Muscle layer of duodenum (tissue), 2 donors: ENCODE measurements at regions not wholly inside any gene's neighbourhood (a gene's known extent, or its start where the extent isn't known, plus 50 kb on each side); places are given as distances from the start of the nearest gene placed in this dataset.

Source experiments
- H3K27ac ChIP-seq: one replicate; pipeline ENCODE4 v1.7.0; 2013; ENCODE audit warnings: mild to moderate bottlenecking, low read length
- H3K27me3 ChIP-seq: one replicate; pipeline ENCODE4 v1.7.0; 2013; ENCODE audit warnings: low read depth, mild to moderate bottlenecking, control low read depth, low read length
- H3K36me3 ChIP-seq, 2 donors: one replicate each; pipeline ENCODE4 v1.7.0; 2013; ENCODE audit warnings: low read length in 2 of 2, control low read depth in 1 of 2, mild to moderate bottlenecking in 1 of 2; ENCODE audit not compliant: insufficient read depth in 2 of 2, control insufficient read depth in 1 of 2
- H3K4me1 ChIP-seq, 2 donors: one replicate each; pipeline ENCODE4 v1.7.0; 2013; ENCODE audit warnings: low read length in 2 of 2, mild to moderate bottlenecking in 2 of 2, control low read depth in 1 of 2, moderate library complexity in 1 of 2; ENCODE audit not compliant: insufficient read depth in 2 of 2, control insufficient read depth in 1 of 2
- H3K4me3 ChIP-seq, 2 donors: one replicate each; pipeline ENCODE4 v1.7.0; 2013; ENCODE audit warnings: low read length in 2 of 2, low read depth in 1 of 2, mild to moderate bottlenecking in 1 of 2
- H3K9me3 ChIP-seq, 2 donors: one replicate each; pipeline ENCODE4 v1.7.0; 2013; ENCODE audit warnings: low read length in 2 of 2, control low read depth in 1 of 2, mild to moderate bottlenecking in 1 of 2; ENCODE audit not compliant: control insufficient read depth in 1 of 2
- donor health status: healthy.

GRCh38 chr3:28903171-28903601, 377.7 kb upstream of the RBMS3 start:
- no peak overlapping the region for H3K27ac ChIP-seq

GRCh38 chr3:28905798-28906197, 375.1 kb upstream of the RBMS3 start:
- H3K9me3 ChIP-seq = peaks cover 0 to 3% of the 10 kb centered on the region in 2 donors
- H3K36me3 ChIP-seq = no peaks in the 10 kb centered on the region
- no peak overlapping the region for H3K27ac ChIP-seq
- H3K27me3 ChIP-seq = no peaks in the 10 kb centered on the region
- no peak overlapping the region for H3K4me3 ChIP-seq
- no peaks in the 10 kb centered on the region for H3K4me1 ChIP-seq

More at GRCh38 chr3:28903171-28903601, 377.7 kb upstream of the RBMS3 start:
- Histone ChIP-seq H3K4me1 (no peaks in the 10 kb centered on the region), H3K36me3 (no peaks in the 10 kb centered on the region), H3K4me3 (no peak overlapping the region), H3K9me3 (peaks cover 0 to 3% of the 10 kb centered on the region in 2 donors), H3K27me3 (no peaks in the 10 kb centered on the region)

GRCh38 chr3:28906561-28907310, 374.1 kb upstream of the RBMS3 start:
- no peak overlapping the region for H3K27ac ChIP-seq

GRCh38 chr3:28907616-28908015, 373.3 kb upstream of the RBMS3 start:
- no peak overlapping the region for H3K27ac ChIP-seq
- H3K4me3 ChIP-seq = no peak overlapping the region
- no peaks in the 10 kb centered on the region for H3K36me3 ChIP-seq
- no peaks in the 10 kb centered on the region for H3K4me1 ChIP-seq
- H3K9me3 ChIP-seq = no peaks in the 10 kb centered on the region
- H3K27me3 ChIP-seq = no peaks in the 10 kb centered on the region

More at GRCh38 chr3:28906561-28907310, 374.1 kb upstream of the RBMS3 start:
- H3K4me3 ChIP-seq = no peak overlapping the region
- H3K36me3 ChIP-seq = no peaks in the 10 kb centered on the region
- H3K27me3 ChIP-seq = no peaks in the 10 kb centered on the region
- no peaks in the 10 kb centered on the region for H3K4me1 ChIP-seq
- H3K9me3 ChIP-seq = peaks cover 0 to 3% of the 10 kb centered on the region in 2 donors

GRCh38 chr3:28912120-28912885, 368.6 kb upstream of the RBMS3 start:
- Histone ChIP-seq H3K4me3 (no peak overlapping the region), H3K36me3 (no peaks in the 10 kb centered on the region), H3K27me3 (no peaks in the 10 kb centered on the region), H3K27ac (no peak overlapping the region), H3K4me1 (peaks cover 0 to 11% of the 10 kb centered on the region in 2 donors), H3K9me3 (no peaks in the 10 kb centered on the region)

- H3K4me1 ChIP-seq = peaks cover 0 to 11% of the 10 kb centered on the region in 2 donors
- no peaks in the 10 kb centered on the region for H3K36me3 ChIP-seq
- H3K4me3 ChIP-seq = peak overlapping the region; percentile 21 to 60
- H3K9me3 ChIP-seq = no peaks in the 10 kb centered on the region
- H3K27me3 ChIP-seq = no peaks in the 10 kb centered on the region
- H3K27ac ChIP-seq = peak overlapping the region; percentile 37
Observed at GRCh38 chr3:28915741-28916500, 364.9 kb upstream of the RBMS3 start.

GRCh38 chr3:28916713-28917499, 364.0 kb upstream of the RBMS3 start:
- Histone ChIP-seq H3K36me3 (no peaks in the 10 kb centered on the region), H3K4me1 (peaks cover 0 to 11% of the 10 kb centered on the region in 2 donors), H3K4me3 (peak overlapping the region; percentile 21 to 60), H3K27me3 (no peaks in the 10 kb centered on the region), H3K9me3 (no peaks in the 10 kb centered on the region), H3K27ac (peak overlapping the region; percentile 37)

GRCh38 chr3:28917895-28918475, 362.9 kb upstream of the RBMS3 start:
- no peaks in the 10 kb centered on the region for H3K27me3 ChIP-seq
- H3K4me1 ChIP-seq = peaks cover 0 to 11% of the 10 kb centered on the region in 2 donors
- no peaks in the 10 kb centered on the region for H3K9me3 ChIP-seq
- no peak overlapping the region for H3K4me3 ChIP-seq
- no peaks in the 10 kb centered on the region for H3K36me3 ChIP-seq
- no peak overlapping the region for H3K27ac ChIP-seq

- no peaks in the 10 kb centered on the region for H3K27me3 ChIP-seq
- H3K4me3 ChIP-seq = no peak overlapping the region
- no peak overlapping the region for H3K27ac ChIP-seq
- H3K4me1 ChIP-seq = no peaks in the 10 kb centered on the region
- H3K36me3 ChIP-seq = no peaks in the 10 kb centered on the region
- H3K9me3 ChIP-seq = no peaks in the 10 kb centered on the region
Observed at GRCh38 chr3:28922376-28922775, 358.5 kb upstream of the RBMS3 start.

GRCh38 chr3:28923994-28924393, 356.9 kb upstream of the RBMS3 start:
- no peaks in the 10 kb centered on the region for H3K4me1 ChIP-seq
- H3K27me3 ChIP-seq = no peaks in the 10 kb centered on the region
- H3K36me3 ChIP-seq = no peaks in the 10 kb centered on the region
- no peaks in the 10 kb centered on the region for H3K9me3 ChIP-seq
- no peak overlapping the region for H3K4me3 ChIP-seq
- no peak overlapping the region for H3K27ac ChIP-seq
